HepG2 (cell line): ENCODE measurements at regions not wholly inside any gene's neighbourhood (a gene's known extent, or its start where the extent isn't known, plus 50 kb on each side); places are given as distances from the start of the nearest gene placed in this dataset.

Source experiments
- ATAC-seq: fragments of 200-7000 bp; cut with Tn5 transposase; 3 replicates; pipeline ENCODE4 v1.9.1; 2020; ENCODE audit warnings: mild to moderate bottlenecking, moderate library complexity
- BruUV-seq: library from RNA; stranded (reverse); fragments of 400-500 nt; replicated peaks from 2 replicates; lab custom pipeline; 2021; lab: Mats Ljungman, UMichigan
- CTCF ChIA-PET: fragments of 300-600 bp; formaldehyde crosslinking; extraction: SDS; loops from one replicate; lab custom pipeline; 2021; ENCODE audit warnings: low total read pairs, inconsistent platforms, low intra/inter-chr PET ratio; lab: Yijun Ruan, JAX
- POLR2A ChIA-PET: fragments of 350-600 bp; sonication (Branson Sonifier 250); formaldehyde crosslinking; loops from one replicate; lab custom pipeline; 2020; ENCODE audit warnings: antibody characterized with exemption, inconsistent platforms; lab: Yijun Ruan, JAX
- DNase-seq: peaks from one replicate; pipeline ENCODE4 v3.0.0-alpha.2; 2015; ENCODE audit warnings: low spot score
- FAIRE-seq: peaks from 3 replicates; lab custom pipeline; 2011; peaks lifted over from hg19 to GRCh38; lab: Jason Lieb, UNC
- H2AFZ ChIP-seq: one replicate; pipeline ENCODE4 v1.6.1; 2011; ENCODE audit warnings: low read length, inconsistent platforms
- H3K27ac ChIP-seq: fragments of 300-600 bp; 3 replicates; pipeline ENCODE4 v1.8.0; 2011; ENCODE audit warnings: mixed run types, mild to moderate bottlenecking, mixed read lengths, low read length, inconsistent platforms; ENCODE audit not compliant: insufficient read depth; ENCODE audit errors: extremely low read length
- H3K27me3 ChIP-seq, 2 experiments: fragments of 200-600 bp in 1 of 2; 2 replicates in 1 of 2; 3 replicates in 1 of 2; pipeline versions ENCODE4 v1.6.0 to v1.8.0; 2011; ENCODE audit warnings: low read length in 2 of 2, mild to moderate bottlenecking in 2 of 2, moderate library complexity in 2 of 2, inconsistent platforms in 1 of 2; ENCODE audit not compliant: insufficient read depth in 2 of 2, control insufficient read depth in 1 of 2
- H3K36me3 ChIP-seq, 2 experiments: fragments of 200-600 bp in 1 of 2; replicated peaks in 1 of 2; 2 replicates in 1 of 2; 3 replicates in 1 of 2; pipeline versions ENCODE4 v1.5.1 to v1.8.0; 2011; ENCODE audit warnings: low read length in 2 of 2, inconsistent platforms in 1 of 2; ENCODE audit not compliant: insufficient read depth in 2 of 2, control insufficient read depth in 1 of 2
- H3K4me1 ChIP-seq: 2 replicates; pipeline ENCODE4 v1.5.1; 2012; ENCODE audit warnings: low read length, inconsistent platforms; ENCODE audit not compliant: insufficient read depth
- H3K4me2 ChIP-seq: 2 replicates; pipeline ENCODE4 v1.6.0; 2011; ENCODE audit warnings: low read depth, low read length, inconsistent platforms
- H3K4me3 ChIP-seq, 3 experiments: fragments of 200-600 bp in 1 of 3; sonication (generic), shearing (Covaris generic) in 1 of 3; replicated peaks in 1 of 3; 2 replicates each; pipeline ENCODE4 v1.5.1; 2011 to 2016; ENCODE audit warnings: low read length in 3 of 3, inconsistent platforms in 2 of 3, low read depth in 2 of 3, mild to moderate bottlenecking in 2 of 3, control low read depth in 1 of 3, mixed read lengths in 1 of 3; ENCODE audit not compliant: insufficient read depth in 1 of 3
- H3K79me2 ChIP-seq: one replicate; pipeline ENCODE4 v1.6.1; 2011; ENCODE audit warnings: low read length, inconsistent platforms; ENCODE audit not compliant: insufficient read depth
- H3K9ac ChIP-seq: 2 replicates; pipeline ENCODE4 v1.6.0; 2011; ENCODE audit warnings: mild to moderate bottlenecking, low read depth, low read length, inconsistent platforms; ENCODE audit not compliant: insufficient read depth
- H3K9me3 ChIP-seq: 2 replicates; pipeline ENCODE4 v1.5.1; 2012; ENCODE audit warnings: mild to moderate bottlenecking, low read length
- H4K20me1 ChIP-seq: 2 replicates; pipeline ENCODE4 v1.6.0; 2011; ENCODE audit warnings: inconsistent platforms, mild to moderate bottlenecking, low read length, moderate library complexity; ENCODE audit not compliant: insufficient read depth
- ATF6 ChIP-seq: sonication (generic); formaldehyde crosslinking; conservative IDR thresholded peaks from 2 replicates; pipeline ENCODE4 v1.4.0; 2020; ENCODE audit warnings: missing genetic modification reagents
- CERS6 ChIP-seq: sonication (generic); formaldehyde crosslinking; IDR thresholded peaks from 2 replicates; pipeline ENCODE4 v1.5.0; 2020; ENCODE audit warnings: missing genetic modification reagents
- DPF2 ChIP-seq: sonication (generic); formaldehyde crosslinking; IDR thresholded peaks from 2 replicates; pipeline ENCODE4 v1.4.0; 2020; ENCODE audit warnings: mild to moderate bottlenecking, low read depth, missing genetic modification reagents, borderline replicate concordance
- KAT8 ChIP-seq: IDR thresholded peaks from 2 replicates; pipeline ENCODE4 v1.6.1; 2016; ENCODE audit warnings: missing genetic modification reagents, missing compliant biosample characterization
- NCOA2 ChIP-seq: sonication (generic); formaldehyde crosslinking; IDR thresholded peaks from 2 replicates; pipeline ENCODE4 v1.8.0; 2022; ENCODE audit warnings: inconsistent platforms
- RARA ChIP-seq: IDR thresholded peaks from 2 replicates; pipeline ENCODE4 v1.6.1; 2016; ENCODE audit warnings: missing genetic modification reagents, missing compliant biosample characterization
- RORA ChIP-seq: sonication (generic); formaldehyde crosslinking; IDR thresholded peaks from 2 replicates; pipeline ENCODE4 v1.5.0; 2020; ENCODE audit warnings: mild to moderate bottlenecking, missing genetic modification reagents, moderate library complexity
- SETDB1 ChIP-seq: sonication (generic); formaldehyde crosslinking; IDR thresholded peaks from 2 replicates; pipeline ENCODE4 v1.5.1; 2020; ENCODE audit warnings: missing genetic modification reagents, mild to moderate bottlenecking, borderline replicate concordance
- SIN3A ChIP-seq: IDR thresholded peaks from 2 replicates; pipeline ENCODE4 v1.6.1; 2011; ENCODE audit warnings: low read depth, mild to moderate bottlenecking, control low read depth, low read length, borderline replicate concordance
- TBL1XR1 ChIP-seq: fragments of 150-350 bp; IDR thresholded peaks from 2 replicates; pipeline ENCODE4 v1.6.1; 2014; ENCODE audit warnings: borderline replicate concordance, low read length; ENCODE audit not compliant: partially characterized antibody
- ZFP1 ChIP-seq: IDR thresholded peaks from 2 replicates; pipeline ENCODE4 v1.6.1; 2016
- ZNF496 ChIP-seq: sonication (generic); formaldehyde crosslinking; IDR thresholded peaks from 2 replicates; pipeline ENCODE4 v1.8.1; 2023; ENCODE audit warnings: mild to moderate bottlenecking, moderate library complexity, missing genetic modification reagents; ENCODE audit not compliant: insufficient replicate concordance
- WGBS: methylation state at CpG from one replicate; pipeline ENCODE4 v1.1.6; 2017; ENCODE audit warnings: low lambda C conversion rate; 5-methylcytosine and 5-hydroxymethylcytosine counted together
- in situ Hi-C: cut with HindIII; loops from 2 replicates; pipeline ENCODE4 v1.10.0; 2017; ENCODE audit warnings: low pct_unique_long_range_greater_than_20kb; ENCODE audit not compliant: extremely low pct_ligation_motif_present
- intact Hi-C: fragments of 100-400 bp; cut with micrococcal nuclease; formaldehyde crosslinking; loops from one replicate; pipeline ENCODE4 v1.10.0; 2022; ENCODE audit not compliant: unreplicated experiment
- TF ChIP-seq, protein P1 (sequence below): IDR thresholded peaks from 2 replicates; pipeline ENCODE4 v1.6.1; 2012; ENCODE audit warnings: low read depth, low read length, improper control_type of control experiment
- TF ChIP-seq, protein P2 (sequence below): sonication (generic); formaldehyde crosslinking; IDR thresholded peaks from 2 replicates; pipeline ENCODE4 v1.5.1; 2020; ENCODE audit warnings: mild to moderate bottlenecking, missing genetic modification reagents, moderate library complexity

DNA sequence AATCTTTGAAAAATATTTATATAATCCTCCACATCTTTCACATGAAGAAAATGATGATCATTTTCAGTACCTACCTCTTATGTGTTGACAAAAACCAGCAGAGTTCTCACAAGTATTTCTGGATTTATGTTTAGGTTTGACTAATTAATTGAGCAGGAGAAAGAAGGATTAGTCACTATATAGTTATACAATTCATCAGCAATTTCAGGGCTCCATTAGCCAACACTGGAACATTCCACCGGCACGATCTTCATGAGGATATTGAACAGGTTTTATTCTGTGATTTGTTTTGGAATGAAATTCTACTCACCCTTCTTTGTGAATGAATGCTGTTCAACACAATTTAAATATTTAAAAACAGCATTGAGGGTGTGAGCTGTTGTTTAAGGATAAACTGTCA, 163.2 kb downstream of the SEM1 start (continued):
- TF ChIP-seq TBL1XR1, result no peak
- TF ChIP-seq, protein P1, sequence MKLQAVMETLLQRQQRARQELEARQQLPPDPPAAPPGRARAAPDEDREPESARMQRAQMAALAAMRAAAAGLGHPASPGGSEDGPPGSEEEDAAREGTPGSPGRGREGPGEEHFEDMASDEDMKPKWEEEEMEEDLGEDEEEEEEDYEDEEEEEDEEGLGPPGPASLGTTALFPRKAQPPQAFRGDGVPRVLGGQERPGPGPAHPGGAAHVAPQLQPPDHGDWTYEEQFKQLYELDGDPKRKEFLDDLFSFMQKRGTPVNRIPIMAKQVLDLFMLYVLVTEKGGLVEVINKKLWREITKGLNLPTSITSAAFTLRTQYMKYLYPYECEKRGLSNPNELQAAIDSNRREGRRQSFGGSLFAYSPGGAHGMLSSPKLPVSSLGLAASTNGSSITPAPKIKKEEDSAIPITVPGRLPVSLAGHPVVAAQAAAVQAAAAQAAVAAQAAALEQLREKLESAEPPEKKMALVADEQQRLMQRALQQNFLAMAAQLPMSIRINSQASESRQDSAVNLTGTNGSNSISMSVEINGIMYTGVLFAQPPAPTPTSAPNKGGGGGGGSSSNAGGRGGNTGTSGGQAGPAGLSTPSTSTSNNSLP, result no peak

- Histone ChIP-seq H3K4me1 (no peaks in the 10 kb centered on the region), H3K4me3 (no peak overlapping the region), H3K27ac (no peak overlapping the region), H2AFZ (no peak overlapping the region), H3K79me2 (no peaks in the 10 kb centered on the region), H3K9me3 (no peaks in the 10 kb centered on the region), H3K36me3 (no peaks in the 10 kb centered on the region), H3K9ac (no peak overlapping the region), H3K4me2 (no peak overlapping the region), H4K20me1 (no peaks in the 10 kb centered on the region), H3K27me3 (no peaks in the 10 kb centered on the region)
- TF ChIP-seq, protein P2, sequence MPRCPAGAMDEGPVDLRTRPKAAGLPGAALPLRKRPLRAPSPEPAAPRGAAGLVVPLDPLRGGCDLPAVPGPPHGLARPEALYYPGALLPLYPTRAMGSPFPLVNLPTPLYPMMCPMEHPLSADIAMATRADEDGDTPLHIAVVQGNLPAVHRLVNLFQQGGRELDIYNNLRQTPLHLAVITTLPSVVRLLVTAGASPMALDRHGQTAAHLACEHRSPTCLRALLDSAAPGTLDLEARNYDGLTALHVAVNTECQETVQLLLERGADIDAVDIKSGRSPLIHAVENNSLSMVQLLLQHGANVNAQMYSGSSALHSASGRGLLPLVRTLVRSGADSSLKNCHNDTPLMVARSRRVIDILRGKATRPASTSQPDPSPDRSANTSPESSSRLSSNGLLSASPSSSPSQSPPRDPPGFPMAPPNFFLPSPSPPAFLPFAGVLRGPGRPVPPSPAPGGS, result no peak
- TF ChIP-seq DPF2 (CRISPR knock-in tag), result no peak
- TF ChIP-seq RARA (CRISPR knock-in tag), result no peak
- TF ChIP-seq RORA (CRISPR knock-in tag), result no peak
- no peak for TF ChIP-seq ZFP1 (CRISPR knock-in tag)
- no peak for TF ChIP-seq NCOA2 (CRISPR knock-in tag)
- no peak for TF ChIP-seq SIN3A
- no peak for TF ChIP-seq ZNF496 (CRISPR knock-in tag)
- TF ChIP-seq ATF6 (CRISPR knock-in tag), result no peak
- no peak for TF ChIP-seq CERS6 (CRISPR knock-in tag)
- TF ChIP-seq KAT8 (CRISPR knock-in tag), result no peak
- TF ChIP-seq SETDB1 (CRISPR knock-in tag), result no peak
- DNase-seq (no peak), FAIRE-seq (no peak), ATAC-seq (no peak)
- CTCF ChIA-PET, result no interaction called here
- no TSS peak for BruUV-seq
- in situ Hi-C loops (no loop called here), intact Hi-C loops (no loop called here)
- WGBS, result 93% methylated on average over 1 of the region's 1 CpG
- POLR2A ChIA-PET, result no interaction called here
Observed at GRCh38 chr7:96539471-96539870, 170.2 kb downstream of the SEM1 start.
